Iris pigment epithelial cell (primary cell): ENCODE measurements at regions not wholly inside any gene's neighbourhood (a gene's known extent, or its start where the extent isn't known, plus 50 kb on each side); places are given as distances from the start of the nearest gene placed in this dataset.

ENCODE experiments used
- DNase-seq: peaks from one replicate; pipeline ENCODE4 v3.0.0-alpha.2; 2011; ENCODE audit warnings: low read depth

- DNase-seq = peak; percentile 97
Observed at GRCh38 chr14:51396222-51396815, 156.3 kb downstream of the TMX1 start.

- peak; percentile 92 for DNase-seq
Observed at GRCh38 chr14:51398898-51399297, 158.9 kb downstream of the TMX1 start.

GRCh38 chr14:51400139-51400538, 160.1 kb downstream of the TMX1 start:
- DNase-seq = no peak

- no peak for DNase-seq
Observed at GRCh38 chr14:51401272-51401671, 161.2 kb downstream of the TMX1 start.

- no peak for DNase-seq
Observed at GRCh38 chr14:51401756-51402155, 161.7 kb downstream of the TMX1 start.

GRCh38 chr14:51410897-51411296, 170.8 kb downstream of the TMX1 start:
- no peak for DNase-seq

- DNase-seq = no peak
Observed at GRCh38 chr14:51419685-51420084, 179.6 kb downstream of the TMX1 start.

- DNase-seq = no peak
Observed at GRCh38 chr14:51422704-51423103, 182.7 kb downstream of the TMX1 start.

- no peak for DNase-seq
Observed at GRCh38 chr14:51424041-51424440, 184.0 kb downstream of the TMX1 start.

- DNase-seq = peak; percentile 66
Observed at GRCh38 chr14:51424561-51425251, 184.7 kb downstream of the TMX1 start.

GRCh38 chr14:51428981-51429380, 188.9 kb downstream of the TMX1 start:
- DNase-seq = no peak

GRCh38 chr14:51430079-51430478, 190.0 kb downstream of the TMX1 start:
- no peak for DNase-seq

GRCh38 chr14:51430633-51431032, 190.6 kb downstream of the TMX1 start:
- peak; percentile 39 for DNase-seq

GRCh38 chr14:51431033-51431709, 191.1 kb downstream of the TMX1 start:
- DNase-seq = peak; percentile 69

- DNase-seq = no peak
Observed at GRCh38 chr14:51431741-51432140, 191.7 kb downstream of the TMX1 start.

- DNase-seq = no peak
Observed at GRCh38 chr14:51432302-51432948, 192.4 kb downstream of the TMX1 start.

- DNase-seq = no peak
Observed at GRCh38 chr14:51436630-51437029, 196.6 kb downstream of the TMX1 start.

GRCh38 chr14:51439896-51440295, 199.8 kb downstream of the TMX1 start:
- DNase-seq = no peak

- no peak for DNase-seq
Observed at GRCh38 chr14:51441001-51441400, 201.0 kb downstream of the TMX1 start.

GRCh38 chr14:51442513-51443175, 202.6 kb downstream of the TMX1 start:
- DNase-seq = peak; percentile 99

GRCh38 chr14:51443195-51444018, 203.4 kb downstream of the TMX1 start:
- peak; percentile 43 for DNase-seq
